ENCODE measurements at regions not wholly inside any gene's neighbourhood (a gene's known extent, or its start where the extent isn't known, plus 50 kb on each side); places are given as distances from the start of the nearest gene placed in this dataset.

DNA sequence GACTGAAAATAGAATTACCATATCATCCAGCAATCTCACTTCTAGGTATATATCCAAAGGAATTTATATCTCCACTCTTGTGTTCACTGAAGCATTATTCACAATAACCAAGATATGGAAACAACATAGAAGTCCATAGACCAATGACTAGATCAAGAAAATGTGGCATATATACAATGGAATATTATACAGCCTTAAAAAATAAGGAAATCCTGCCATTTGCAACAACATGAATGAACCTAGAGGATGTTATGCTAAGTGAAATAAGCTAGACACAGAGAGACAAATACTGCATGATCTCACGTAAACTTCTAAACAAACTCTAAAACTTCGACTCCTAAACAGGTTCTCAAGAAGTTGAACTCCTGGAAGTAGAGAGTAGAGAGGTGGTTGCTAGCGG, 254.5 kb downstream of the SKIDA1 start:
- TF ChIP-seq, protein P1, sequence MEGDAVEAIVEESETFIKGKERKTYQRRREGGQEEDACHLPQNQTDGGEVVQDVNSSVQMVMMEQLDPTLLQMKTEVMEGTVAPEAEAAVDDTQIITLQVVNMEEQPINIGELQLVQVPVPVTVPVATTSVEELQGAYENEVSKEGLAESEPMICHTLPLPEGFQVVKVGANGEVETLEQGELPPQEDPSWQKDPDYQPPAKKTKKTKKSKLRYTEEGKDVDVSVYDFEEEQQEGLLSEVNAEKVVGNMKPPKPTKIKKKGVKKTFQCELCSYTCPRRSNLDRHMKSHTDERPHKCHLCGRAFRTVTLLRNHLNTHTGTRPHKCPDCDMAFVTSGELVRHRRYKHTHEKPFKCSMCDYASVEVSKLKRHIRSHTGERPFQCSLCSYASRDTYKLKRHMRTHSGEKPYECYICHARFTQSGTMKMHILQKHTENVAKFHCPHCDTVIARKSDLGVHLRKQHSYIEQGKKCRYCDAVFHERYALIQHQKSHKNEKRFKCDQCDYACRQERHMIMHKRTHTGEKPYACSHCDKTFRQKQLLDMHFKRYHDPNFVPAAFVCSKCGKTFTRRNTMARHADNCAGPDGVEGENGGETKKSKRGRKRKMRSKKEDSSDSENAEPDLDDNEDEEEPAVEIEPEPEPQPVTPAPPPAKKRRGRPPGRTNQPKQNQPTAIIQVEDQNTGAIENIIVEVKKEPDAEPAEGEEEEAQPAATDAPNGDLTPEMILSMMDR (IDR thresholded peaks at IDR 0.05), result no peak
- no peak for TF ChIP-seq POLR2A (IDR thresholded peaks at IDR 0.05)
